Ascending aorta (tissue), 2 donors: ENCODE measurements at regions not wholly inside any gene's neighbourhood (a gene's known extent, or its start where the extent isn't known, plus 50 kb on each side); places are given as distances from the start of the nearest gene placed in this dataset.

Source experiments
- DNase-seq, 2 donors: peaks; one replicate each; pipeline ENCODE4 v3.0.0-alpha.2; 2019; ENCODE audit warnings: low spot score in 2 of 2
- H3K27ac ChIP-seq, 2 donors: fragments of 200-600 bp; sonication (generic); one replicate each; pipeline ENCODE4 v1.5.1; 2016 to 2017; ENCODE audit warnings: mild to moderate bottlenecking in 1 of 2
- H3K27me3 ChIP-seq: fragments of 200-600 bp; sonication (generic); one replicate; pipeline ENCODE4 v1.5.1; 2017
- H3K36me3 ChIP-seq, 2 donors: fragments of 200-600 bp; sonication (generic); one replicate each; pipeline ENCODE4 v1.5.1; 2016
- H3K4me1 ChIP-seq, 2 donors: fragments of 200-600 bp; sonication (generic); one replicate each; pipeline ENCODE4 v1.5.1; 2016 to 2017; ENCODE audit warnings: mild to moderate bottlenecking in 1 of 2
- H3K4me3 ChIP-seq, 2 donors: fragments of 200-600 bp; sonication (generic); one replicate each; pipeline ENCODE4 v1.5.1; 2016 to 2017; ENCODE audit warnings: mild to moderate bottlenecking in 1 of 2
- H3K9me3 ChIP-seq, 2 donors: fragments of 200-600 bp; sonication (generic); one replicate each; pipeline ENCODE4 v1.5.1; 2016
- intact Hi-C: fragments of 100-400 bp; cut with DNase I; formaldehyde crosslinking; loops from one replicate; pipeline ENCODE4 v1.15.1; 2023
- TF ChIP-seq, protein P1 (sequence below), 3 experiments: fragments of 200-600 bp in 2 of 3; fragments of 450-650 bp in 1 of 3; sonication (generic) in 2 of 3; IDR thresholded peaks; one replicate each; pipeline ENCODE4 v1.5.1; 2016 to 2019; ENCODE audit warnings: antibody characterized with exemption in 3 of 3, mild to moderate bottlenecking in 1 of 3, moderate library complexity in 1 of 3

DNA sequence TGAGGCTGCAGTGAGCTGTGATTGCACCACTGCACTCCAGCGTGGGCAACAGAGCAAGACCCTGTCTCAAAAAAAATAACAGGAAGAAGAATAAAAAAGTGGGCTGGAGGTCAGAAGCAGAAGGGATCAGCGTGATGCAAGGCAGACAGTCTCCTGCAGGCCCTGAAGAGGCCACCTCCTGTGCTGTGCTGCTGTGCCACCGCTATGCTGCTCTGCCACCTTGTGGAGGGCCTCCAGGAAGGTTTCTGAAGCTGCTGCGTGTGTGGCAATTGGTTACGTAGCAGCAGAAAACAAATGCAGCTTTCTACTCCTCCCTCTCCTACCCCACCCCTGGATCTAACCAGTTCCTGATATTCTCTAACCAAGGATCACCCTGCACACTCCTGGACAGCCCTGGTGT, 815.5 kb downstream of the KCNJ18 start:
- H3K4me1 ChIP-seq = no peaks in the 10 kb centered on the region
- H3K27me3 ChIP-seq = no peaks in the 10 kb centered on the region
- intact Hi-C loops = no loop called here
- TF ChIP-seq, protein P1, sequence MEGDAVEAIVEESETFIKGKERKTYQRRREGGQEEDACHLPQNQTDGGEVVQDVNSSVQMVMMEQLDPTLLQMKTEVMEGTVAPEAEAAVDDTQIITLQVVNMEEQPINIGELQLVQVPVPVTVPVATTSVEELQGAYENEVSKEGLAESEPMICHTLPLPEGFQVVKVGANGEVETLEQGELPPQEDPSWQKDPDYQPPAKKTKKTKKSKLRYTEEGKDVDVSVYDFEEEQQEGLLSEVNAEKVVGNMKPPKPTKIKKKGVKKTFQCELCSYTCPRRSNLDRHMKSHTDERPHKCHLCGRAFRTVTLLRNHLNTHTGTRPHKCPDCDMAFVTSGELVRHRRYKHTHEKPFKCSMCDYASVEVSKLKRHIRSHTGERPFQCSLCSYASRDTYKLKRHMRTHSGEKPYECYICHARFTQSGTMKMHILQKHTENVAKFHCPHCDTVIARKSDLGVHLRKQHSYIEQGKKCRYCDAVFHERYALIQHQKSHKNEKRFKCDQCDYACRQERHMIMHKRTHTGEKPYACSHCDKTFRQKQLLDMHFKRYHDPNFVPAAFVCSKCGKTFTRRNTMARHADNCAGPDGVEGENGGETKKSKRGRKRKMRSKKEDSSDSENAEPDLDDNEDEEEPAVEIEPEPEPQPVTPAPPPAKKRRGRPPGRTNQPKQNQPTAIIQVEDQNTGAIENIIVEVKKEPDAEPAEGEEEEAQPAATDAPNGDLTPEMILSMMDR (IDR thresholded peaks at IDR 0.05) = no peak
- DNase-seq = no peak
- H3K36me3 ChIP-seq = no peaks in the 10 kb centered on the region
- no peak overlapping the region for H3K27ac ChIP-seq
- no peaks in the 10 kb centered on the region for H3K9me3 ChIP-seq
- H3K4me3 ChIP-seq = no peak overlapping the region

DNA sequence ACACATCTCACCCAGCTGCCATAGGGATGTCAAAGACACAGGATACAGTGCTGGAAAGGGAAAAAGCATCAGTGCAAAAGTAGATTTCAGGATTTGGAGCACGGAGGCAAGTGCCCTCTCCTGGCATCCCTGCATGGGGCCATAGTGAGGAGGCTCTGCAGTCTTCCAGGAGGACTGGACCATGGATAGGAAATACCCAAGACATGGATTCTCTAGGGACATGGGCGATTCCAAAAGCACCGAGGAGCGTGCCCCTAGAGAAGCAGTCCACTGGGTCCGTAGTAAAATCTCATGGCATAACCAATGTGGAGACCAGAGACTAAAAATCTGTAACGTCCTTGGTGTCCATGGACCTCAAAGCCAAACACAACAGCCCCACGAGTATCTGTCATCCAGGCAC, 818.2 kb downstream of the KCNJ18 start:
- Histone ChIP-seq H3K27ac (no peak overlapping the region), H3K4me3 (no peak overlapping the region), H3K36me3 (no peaks in the 10 kb centered on the region), H3K27me3 (no peaks in the 10 kb centered on the region), H3K9me3 (no peaks in the 10 kb centered on the region), H3K4me1 (no peaks in the 10 kb centered on the region)
- TF ChIP-seq, protein P1 (IDR thresholded peaks at IDR 0.05) = no peak
- intact Hi-C loops = no loop called here
- no peak for DNase-seq

DNA sequence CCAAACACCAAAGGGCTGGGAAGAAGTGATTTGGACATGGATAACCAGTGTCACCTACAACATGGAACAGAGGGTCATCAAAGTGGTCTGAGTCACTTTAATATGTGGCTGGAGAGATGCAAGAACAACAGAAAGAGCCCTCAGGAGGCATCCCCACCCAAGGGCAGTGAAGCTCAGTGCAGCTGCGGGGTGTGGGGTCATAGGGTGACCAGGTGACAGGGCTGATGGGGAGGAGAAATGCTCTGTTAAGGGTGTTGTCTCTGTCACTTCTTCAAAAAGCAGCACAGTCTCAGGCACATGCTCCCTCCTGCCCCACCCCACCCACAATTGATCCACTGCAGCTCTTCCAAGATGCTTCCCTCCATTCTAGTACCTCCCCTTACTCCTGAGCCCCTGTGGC, 819.1 kb downstream of the KCNJ18 start:
- Histone ChIP-seq H3K9me3 (no peaks in the 10 kb centered on the region), H3K27me3 (no peaks in the 10 kb centered on the region), H3K36me3 (no peaks in the 10 kb centered on the region), H3K4me3 (no peak overlapping the region), H3K4me1 (no peaks in the 10 kb centered on the region), H3K27ac (no peak overlapping the region)
- no peak for DNase-seq
- intact Hi-C loops = no loop called here
- TF ChIP-seq, protein P1 (IDR thresholded peaks at IDR 0.05) = no peak

DNA sequence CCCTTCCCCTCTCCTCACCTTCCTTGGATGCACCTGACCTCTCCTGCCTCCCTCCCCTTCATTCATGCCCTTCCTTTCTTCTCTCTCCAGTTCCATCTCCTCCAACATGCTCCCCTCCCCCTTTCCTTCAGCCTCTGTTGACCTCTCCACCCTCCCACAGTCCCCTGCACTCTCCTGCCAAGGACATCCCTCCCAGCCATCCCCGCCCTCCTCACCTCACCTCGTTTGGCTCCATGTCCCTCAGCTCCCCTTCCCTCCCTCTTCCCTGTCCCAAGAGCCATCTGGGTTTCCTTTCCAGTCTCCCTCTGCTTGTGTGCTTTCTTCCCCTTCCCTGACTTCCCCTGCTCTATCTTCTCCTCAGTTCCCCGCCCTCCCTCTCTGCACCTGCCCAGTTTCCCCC, 819.7 kb downstream of the KCNJ18 start:
- Histone ChIP-seq H3K9me3 (no peaks in the 10 kb centered on the region), H3K27me3 (no peaks in the 10 kb centered on the region), H3K27ac (no peak overlapping the region), H3K4me3 (no peak overlapping the region), H3K4me1 (no peaks in the 10 kb centered on the region), H3K36me3 (no peaks in the 10 kb centered on the region)
- intact Hi-C loops = no loop called here
- TF ChIP-seq, protein P1 (IDR thresholded peaks at IDR 0.05) = no peak
- DNase-seq = no peak

DNA sequence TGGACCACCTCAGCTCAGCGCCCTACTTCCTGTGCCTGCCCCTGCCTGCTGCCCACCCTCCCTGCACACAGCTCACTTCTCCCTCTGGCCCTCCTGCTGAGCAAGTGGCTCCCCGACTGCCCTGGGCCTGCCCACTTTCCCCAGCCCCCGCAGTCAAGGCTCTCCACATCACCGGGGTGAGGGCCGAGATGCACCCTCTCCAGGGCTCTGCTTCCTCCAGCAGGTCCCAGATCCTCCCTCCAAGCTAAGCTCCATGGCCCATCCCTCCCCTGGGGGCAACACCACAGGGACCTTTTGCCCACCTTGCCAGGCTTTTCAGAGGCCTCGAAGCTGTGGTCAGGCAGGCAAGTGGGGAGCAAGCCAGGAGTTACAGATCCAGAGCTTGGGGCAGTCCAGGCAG, 820.2 kb downstream of the KCNJ18 start:
- no peak for DNase-seq
- no peaks in the 10 kb centered on the region for H3K9me3 ChIP-seq
- intact Hi-C loops = no loop called here

More for the DNA sequence above, 820.2 kb downstream of the KCNJ18 start:
- H3K36me3 ChIP-seq = no peaks in the 10 kb centered on the region
- H3K27me3 ChIP-seq = no peaks in the 10 kb centered on the region
- no peak overlapping the region for H3K4me3 ChIP-seq
- H3K27ac ChIP-seq = no peak overlapping the region
- TF ChIP-seq, protein P1 (IDR thresholded peaks at IDR 0.05) = no peak
- no peaks in the 10 kb centered on the region for H3K4me1 ChIP-seq
